Neural cell (in vitro differentiated cells): ENCODE measurements at regions not wholly inside any gene's neighbourhood (a gene's known extent, or its start where the extent isn't known, plus 50 kb on each side); places are given as distances from the start of the nearest gene placed in this dataset.

Experiments used
- EP300 ChIP-seq: fragments of 450-650 bp; conservative IDR thresholded peaks from 2 replicates; pipeline ENCODE4 v1.6.1; 2014; ENCODE audit warnings: antibody characterized with exemption, mild to moderate bottlenecking, moderate library complexity; ENCODE audit not compliant: poor library complexity, severe bottlenecking
- EZH2 ChIP-seq: fragments of 200-600, 300-800 bp; shearing (Covaris generic), sonication (generic); IDR thresholded peaks from 2 replicates; pipeline ENCODE4 v1.6.1; 2014; ENCODE audit warnings: antibody characterized with exemption, low read length, borderline replicate concordance, mild to moderate bottlenecking; ENCODE audit not compliant: insufficient read depth, poor library complexity, severe bottlenecking
- MXI1 ChIP-seq: fragments of 450-650 bp; conservative IDR thresholded peaks from 2 replicates; pipeline ENCODE4 v1.6.1; 2014; ENCODE audit warnings: antibody characterized with exemption, mild to moderate bottlenecking; ENCODE audit not compliant: poor library complexity, severe bottlenecking
- POLR2AphosphoS5 ChIP-seq: IDR thresholded peaks from 2 replicates; pipeline ENCODE4 v1.6.1; 2012
- RAD21 ChIP-seq: fragments of 450-650 bp; conservative IDR thresholded peaks from 2 replicates; pipeline ENCODE4 v1.6.1; 2014; ENCODE audit warnings: antibody characterized with exemption, mild to moderate bottlenecking, moderate library complexity
- REST ChIP-seq: IDR thresholded peaks from 2 replicates; pipeline ENCODE4 v1.6.1; 2012; ENCODE audit warnings: borderline replicate concordance
- SMC3 ChIP-seq: fragments of 450-650 bp; conservative IDR thresholded peaks from 2 replicates; pipeline ENCODE4 v1.6.1; 2014; ENCODE audit warnings: antibody characterized with exemption, mild to moderate bottlenecking, moderate library complexity; ENCODE audit not compliant: poor library complexity
- TAF1 ChIP-seq: IDR thresholded peaks from 2 replicates; pipeline ENCODE4 v1.6.1; 2012; ENCODE audit warnings: low read depth
- TF ChIP-seq, protein P1 (sequence below): fragments of 450-650 bp; IDR thresholded peaks from 2 replicates; pipeline ENCODE4 v1.5.1; 2014; ENCODE audit warnings: antibody characterized with exemption, mild to moderate bottlenecking, moderate library complexity; ENCODE audit not compliant: poor library complexity, severe bottlenecking

DNA sequence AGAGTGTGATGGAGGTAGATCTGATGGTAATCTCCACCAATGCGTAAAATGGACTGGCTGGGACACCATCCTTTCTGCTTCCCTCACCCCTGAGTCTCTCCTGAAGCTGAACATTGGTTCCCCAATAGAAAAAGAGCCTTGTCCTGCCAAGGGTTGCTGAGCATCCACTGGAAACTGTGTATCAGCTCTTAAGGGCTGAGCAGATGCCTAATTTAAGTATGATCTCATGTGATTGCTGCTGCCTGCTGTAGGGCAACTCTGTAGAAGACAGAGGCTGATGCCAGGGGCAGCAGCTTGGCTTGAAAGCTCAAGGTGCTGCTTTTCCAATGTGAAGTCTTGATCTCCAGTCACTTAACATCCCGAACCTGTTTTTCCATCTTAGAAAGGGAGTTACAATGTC, 310.3 kb upstream of the CCL2 start:
- TF ChIP-seq REST = no peak
- TF ChIP-seq, protein P1, sequence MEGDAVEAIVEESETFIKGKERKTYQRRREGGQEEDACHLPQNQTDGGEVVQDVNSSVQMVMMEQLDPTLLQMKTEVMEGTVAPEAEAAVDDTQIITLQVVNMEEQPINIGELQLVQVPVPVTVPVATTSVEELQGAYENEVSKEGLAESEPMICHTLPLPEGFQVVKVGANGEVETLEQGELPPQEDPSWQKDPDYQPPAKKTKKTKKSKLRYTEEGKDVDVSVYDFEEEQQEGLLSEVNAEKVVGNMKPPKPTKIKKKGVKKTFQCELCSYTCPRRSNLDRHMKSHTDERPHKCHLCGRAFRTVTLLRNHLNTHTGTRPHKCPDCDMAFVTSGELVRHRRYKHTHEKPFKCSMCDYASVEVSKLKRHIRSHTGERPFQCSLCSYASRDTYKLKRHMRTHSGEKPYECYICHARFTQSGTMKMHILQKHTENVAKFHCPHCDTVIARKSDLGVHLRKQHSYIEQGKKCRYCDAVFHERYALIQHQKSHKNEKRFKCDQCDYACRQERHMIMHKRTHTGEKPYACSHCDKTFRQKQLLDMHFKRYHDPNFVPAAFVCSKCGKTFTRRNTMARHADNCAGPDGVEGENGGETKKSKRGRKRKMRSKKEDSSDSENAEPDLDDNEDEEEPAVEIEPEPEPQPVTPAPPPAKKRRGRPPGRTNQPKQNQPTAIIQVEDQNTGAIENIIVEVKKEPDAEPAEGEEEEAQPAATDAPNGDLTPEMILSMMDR = no peak
- TF ChIP-seq POLR2AphosphoS5 = no peak
- TF ChIP-seq EZH2 = no peak
- TF ChIP-seq SMC3 = no peak
- TF ChIP-seq MXI1 = no peak
- TF ChIP-seq RAD21 = no peak
- no peak for TF ChIP-seq TAF1
- TF ChIP-seq EP300 = no peak
